HUES48 (cell line): ENCODE measurements at regions not wholly inside any gene's neighbourhood (a gene's known extent, or its start where the extent isn't known, plus 50 kb on each side); places are given as distances from the start of the nearest gene placed in this dataset.

Source experiments
- H3K27ac ChIP-seq: one replicate; pipeline ENCODE4 v1.7.0; 2013; ENCODE audit warnings: low read depth, low read length, inconsistent platforms
- H3K27me3 ChIP-seq: 2 replicates; pipeline ENCODE4 v1.6.1; 2013; ENCODE audit warnings: mild to moderate bottlenecking, low read length; ENCODE audit not compliant: control insufficient read depth, insufficient read depth
- H3K36me3 ChIP-seq: 2 replicates; pipeline ENCODE4 v1.6.1; 2013; ENCODE audit warnings: low read length; ENCODE audit not compliant: control insufficient read depth, insufficient read depth
- H3K4me1 ChIP-seq: 2 replicates; pipeline ENCODE4 v1.6.1; 2013; ENCODE audit warnings: mild to moderate bottlenecking, low read length; ENCODE audit not compliant: control insufficient read depth, insufficient read depth
- H3K4me3 ChIP-seq: 2 replicates; pipeline ENCODE4 v1.5.1; 2013; ENCODE audit warnings: mild to moderate bottlenecking, low read depth, low read length
- H3K9ac ChIP-seq: 2 replicates; pipeline ENCODE4 v1.6.1; 2013; ENCODE audit warnings: mild to moderate bottlenecking, low read depth, low read length, moderate library complexity
- H3K9me3 ChIP-seq: 2 replicates; pipeline ENCODE4 v1.6.1; 2013; ENCODE audit warnings: low read length; ENCODE audit not compliant: control insufficient read depth, insufficient read depth

DNA sequence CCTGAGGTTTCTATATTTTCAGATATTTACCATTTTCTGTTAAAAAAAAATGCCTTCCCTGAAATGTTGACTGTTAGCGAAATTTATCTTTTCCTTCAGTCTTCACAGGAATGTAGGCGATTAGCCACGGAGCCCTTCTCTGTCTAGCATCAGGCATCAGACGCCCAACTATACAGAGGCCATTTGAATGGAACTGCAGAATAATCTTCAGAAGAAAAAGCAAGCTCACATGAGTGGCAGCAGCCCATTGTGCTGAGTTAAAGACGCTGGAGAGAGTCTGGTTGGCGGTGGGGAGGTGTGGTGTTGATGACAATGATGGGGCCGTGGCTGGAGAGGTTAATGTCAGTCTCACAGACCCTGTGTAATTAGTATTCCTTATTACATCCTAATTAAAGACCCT is 196.8 kb upstream of the LEF1 start:
- Histone ChIP-seq H3K4me1 (peaks cover 7% of the 10 kb centered on the region; the same call in 1 of the 2 replicates), H3K9ac (no peak overlapping the region), H3K9me3 (no peaks in the 10 kb centered on the region), H3K4me3 (no peak overlapping the region), H3K27ac (no peak overlapping the region), H3K36me3 (no peaks in the 10 kb centered on the region), H3K27me3 (no peaks in the 10 kb centered on the region)

- H3K36me3 ChIP-seq = no peaks in the 10 kb centered on the region
- peaks cover 11% of the 10 kb centered on the region; the same call in 1 of the 2 replicates for H3K4me1 ChIP-seq
- no peaks in the 10 kb centered on the region for H3K27me3 ChIP-seq
- no peaks in the 10 kb centered on the region for H3K9me3 ChIP-seq
- H3K4me3 ChIP-seq = no peak overlapping the region
- H3K9ac ChIP-seq = no peak overlapping the region
- H3K27ac ChIP-seq = no peak overlapping the region
Measured at GRCh38 chr4:108361886-108362285, 193.2 kb upstream of the LEF1 start.

DNA sequence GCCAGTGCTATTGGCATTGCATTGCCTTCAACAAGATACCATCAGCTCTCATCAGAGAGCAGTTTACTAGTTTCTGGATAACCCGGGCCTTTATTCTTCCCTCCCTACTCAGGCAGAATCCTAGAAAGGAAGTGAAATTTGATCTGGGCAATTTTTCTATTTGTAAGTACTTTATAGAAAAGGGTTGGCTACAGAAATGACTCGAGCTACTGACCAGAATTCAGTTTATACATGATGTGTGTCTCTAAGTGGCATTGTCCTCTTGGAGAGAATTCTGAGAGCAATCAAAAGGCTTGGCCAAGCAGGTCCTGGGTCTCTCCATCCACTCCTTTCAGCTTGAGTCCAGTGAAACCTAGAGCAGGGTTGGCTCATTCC is 192.7 kb upstream of the LEF1 start:
- no peak overlapping the region for H3K27ac ChIP-seq
- H3K9me3 ChIP-seq = no peaks in the 10 kb centered on the region
- no peak overlapping the region for H3K9ac ChIP-seq
- no peaks in the 10 kb centered on the region for H3K36me3 ChIP-seq
- peaks cover 11% of the 10 kb centered on the region; the same call in 1 of the 2 replicates for H3K4me1 ChIP-seq
- no peak overlapping the region for H3K4me3 ChIP-seq
- no peaks in the 10 kb centered on the region for H3K27me3 ChIP-seq

DNA sequence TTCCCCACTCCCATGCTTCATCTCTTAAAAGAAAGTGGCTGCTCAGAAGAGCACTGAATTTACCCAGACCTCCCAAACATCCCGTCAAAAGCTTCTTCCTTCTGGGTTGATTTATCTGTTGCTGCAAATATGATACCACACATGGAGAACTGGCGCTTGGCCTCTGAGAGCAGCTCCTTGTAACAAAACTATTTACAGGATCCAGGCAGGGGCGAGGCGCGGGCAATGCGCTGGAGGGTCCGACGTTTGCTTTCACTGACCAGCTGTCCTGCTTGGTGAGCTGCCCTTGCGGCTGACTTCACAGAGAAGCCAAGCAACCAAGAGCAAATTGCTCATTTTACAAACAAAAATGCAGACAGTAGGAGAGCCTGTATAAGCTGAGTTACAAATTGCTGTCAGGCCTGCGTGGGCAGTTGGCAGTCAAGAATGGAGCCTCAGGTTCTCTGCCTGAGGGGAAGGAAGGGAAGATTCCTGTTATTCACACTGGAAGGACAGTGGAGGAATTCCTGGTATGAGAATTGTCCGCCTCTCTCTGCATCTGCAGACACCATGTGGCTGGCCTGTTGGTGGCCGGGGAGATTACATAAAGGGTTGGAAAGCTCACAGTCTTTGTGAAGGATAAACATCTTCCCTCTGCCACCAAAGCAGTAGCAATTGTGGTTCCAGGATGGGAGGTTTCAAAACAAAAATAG is 192.2 kb upstream of the LEF1 start:
- Histone ChIP-seq H3K27me3 (no peaks in the 10 kb centered on the region), H3K4me3 (no peak overlapping the region), H3K9ac (no peak overlapping the region), H3K4me1 (peaks cover 11% of the 10 kb centered on the region; the same call in 1 of the 2 replicates), H3K9me3 (no peaks in the 10 kb centered on the region), H3K36me3 (no peaks in the 10 kb centered on the region), H3K27ac (peak overlapping the region; percentile 4)

- H3K36me3 ChIP-seq = no peaks in the 10 kb centered on the region
- H3K27me3 ChIP-seq = no peaks in the 10 kb centered on the region
- H3K9ac ChIP-seq = no peak overlapping the region
- no peak overlapping the region for H3K27ac ChIP-seq
- H3K4me3 ChIP-seq = no peak overlapping the region
- H3K9me3 ChIP-seq = no peaks in the 10 kb centered on the region
- peaks cover 11% of the 10 kb centered on the region; the same call in 1 of the 2 replicates for H3K4me1 ChIP-seq
Measured at GRCh38 chr4:108359986-108360681, 191.4 kb upstream of the LEF1 start.

GRCh38 chr4:108359130-108359985 is 190.6 kb upstream of the LEF1 start:
- Histone ChIP-seq H3K9me3 (no peaks in the 10 kb centered on the region), H3K9ac (no peak overlapping the region), H3K27ac (no peak overlapping the region), H3K36me3 (no peaks in the 10 kb centered on the region), H3K4me3 (no peak overlapping the region), H3K4me1 (peaks cover 11% of the 10 kb centered on the region; the same call in 1 of the 2 replicates), H3K27me3 (no peaks in the 10 kb centered on the region)

DNA sequence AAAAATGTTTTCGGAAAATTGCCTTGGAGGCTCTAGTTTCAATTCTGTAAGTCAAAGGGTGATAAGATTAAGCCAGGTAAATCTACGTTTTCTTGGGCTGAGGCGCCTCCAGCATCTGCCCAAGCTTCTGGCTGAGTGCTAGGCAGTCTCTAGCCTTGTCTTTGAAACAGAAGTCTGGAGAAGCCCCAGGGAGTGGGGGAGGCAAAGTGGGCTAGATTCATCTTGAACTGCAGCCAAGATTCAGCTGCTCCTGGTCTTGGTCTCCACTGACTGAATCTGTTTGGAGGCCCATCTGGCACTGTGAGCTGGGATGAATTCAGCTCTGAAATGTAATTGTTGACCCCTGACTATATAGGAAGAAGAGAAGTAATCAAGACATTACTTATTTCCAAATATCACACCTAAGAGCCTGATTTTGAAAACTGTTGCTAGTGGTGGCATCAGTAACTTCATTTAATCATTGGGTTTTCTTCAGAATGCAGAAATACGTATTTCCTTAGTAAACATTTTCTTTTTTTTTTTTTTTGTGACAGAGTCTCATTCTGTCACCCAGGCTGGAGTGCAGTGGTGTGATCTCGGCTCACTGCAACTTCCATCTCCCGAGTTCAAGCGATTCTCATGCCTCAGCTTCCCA is 187.3 kb upstream of the LEF1 start:
- Histone ChIP-seq H3K4me1 (peaks cover 8% of the 10 kb centered on the region; the same call in 1 of the 2 replicates), H3K9me3 (no peaks in the 10 kb centered on the region), H3K36me3 (no peaks in the 10 kb centered on the region), H3K27ac (no peak overlapping the region), H3K4me3 (no peak overlapping the region), H3K27me3 (no peaks in the 10 kb centered on the region), H3K9ac (no peak overlapping the region)

DNA sequence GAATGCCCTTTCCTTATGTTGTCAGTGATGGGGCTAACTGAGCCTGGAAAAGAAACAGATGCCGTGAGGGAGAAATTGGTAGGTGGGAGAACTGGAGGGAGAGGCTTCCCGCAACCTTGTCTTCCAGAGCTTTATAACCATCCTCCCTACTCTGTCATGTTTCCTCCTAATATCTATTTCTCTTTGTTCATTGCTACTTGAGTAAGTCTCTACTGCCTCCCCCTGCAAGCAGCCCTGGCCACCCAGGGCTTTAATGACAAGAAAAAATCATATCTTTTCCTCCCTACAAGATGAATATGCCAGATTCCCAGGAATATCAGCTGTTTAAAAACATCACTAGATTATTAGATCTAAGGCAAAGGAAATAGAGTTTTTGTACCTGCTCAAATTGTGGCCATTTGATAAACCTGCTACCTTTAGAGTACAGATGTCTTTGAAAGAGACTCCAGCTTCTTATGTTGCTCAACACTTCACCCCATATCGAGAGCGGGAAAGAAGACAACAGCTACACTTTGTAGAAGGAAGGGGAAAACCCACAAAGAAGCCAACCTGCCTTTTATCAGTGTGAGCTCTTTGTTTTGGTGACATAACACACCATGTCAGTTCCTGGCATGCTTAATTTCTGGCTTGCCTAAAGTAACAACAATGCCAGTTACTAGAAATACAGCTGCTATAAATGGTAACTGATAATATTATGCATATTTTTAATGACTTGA is 186.6 kb upstream of the LEF1 start:
- Histone ChIP-seq H3K9me3 (no peaks in the 10 kb centered on the region), H3K36me3 (no peaks in the 10 kb centered on the region), H3K27me3 (no peaks in the 10 kb centered on the region), H3K4me3 (no peak overlapping the region), H3K27ac (no peak overlapping the region), H3K9ac (no peak overlapping the region), H3K4me1 (peaks cover 4% of the 10 kb centered on the region; the same call in 1 of the 2 replicates)

- H3K36me3 ChIP-seq = no peaks in the 10 kb centered on the region
- H3K9me3 ChIP-seq = no peaks in the 10 kb centered on the region
- no peaks in the 10 kb centered on the region for H3K4me1 ChIP-seq
- H3K4me3 ChIP-seq = no peak overlapping the region
- H3K9ac ChIP-seq = no peak overlapping the region
- no peak overlapping the region for H3K27ac ChIP-seq
- H3K27me3 ChIP-seq = no peaks in the 10 kb centered on the region
Measured at GRCh38 chr4:108352664-108353308, 184.1 kb upstream of the LEF1 start.

GRCh38 chr4:108351791-108352190 is 183.1 kb upstream of the LEF1 start:
- H3K9me3 ChIP-seq = no peaks in the 10 kb centered on the region
- H3K36me3 ChIP-seq = no peaks in the 10 kb centered on the region
- no peak overlapping the region for H3K4me3 ChIP-seq
- no peaks in the 10 kb centered on the region for H3K4me1 ChIP-seq
- no peak overlapping the region for H3K27ac ChIP-seq
- no peak overlapping the region for H3K9ac ChIP-seq
- H3K27me3 ChIP-seq = no peaks in the 10 kb centered on the region
